ENCODE measurements at regions not wholly inside any gene's neighbourhood (a gene's known extent, or its start where the extent isn't known, plus 50 kb on each side); places are given as distances from the start of the nearest gene placed in this dataset.

DNA sequence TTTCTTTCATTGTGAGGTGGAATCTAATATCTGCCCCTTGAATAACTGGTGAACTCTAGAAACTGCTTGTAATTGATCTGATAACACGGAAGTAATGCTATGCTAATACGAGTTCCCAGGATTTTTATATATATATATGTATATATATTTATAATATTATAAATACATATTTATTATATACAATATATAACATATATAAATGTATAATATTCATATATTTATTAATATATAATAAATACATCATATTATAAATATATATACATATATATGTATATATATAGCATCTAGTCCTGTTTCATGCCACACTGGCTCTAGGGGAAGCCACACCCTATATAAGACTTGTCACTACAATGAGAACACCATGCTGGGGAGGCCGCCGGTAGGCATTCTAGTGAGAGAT lies 156.7 kb upstream of the CDH19 start:
- TF ChIP-seq EGR1 (IDR thresholded peaks at IDR 0.05; ENCODE audit: low read depth in 2 of 2) = no peak
- H3K27me3 ChIP-seq (ENCODE audit: control insufficient read depth in 4 of 4, insufficient read depth in 4 of 4, low read length in 3 of 4) = no peaks in the 10 kb centered on the region
- no peak overlapping the region for H3K27ac ChIP-seq (ENCODE audit: low read depth in 1 of 2, low read length in 2 of 2)
- H3K4me1 ChIP-seq (ENCODE audit: control insufficient read depth in 4 of 4, insufficient read depth in 4 of 4, low read length in 3 of 4) = no peaks in the 10 kb centered on the region
- WGBS = 90% methylated on average over 4 of the region's 4 CpGs
- no peak overlapping the region for H3K4me3 ChIP-seq (ENCODE audit: low read depth in 1 of 3, low read length in 3 of 3)
- H3K9me3 ChIP-seq (ENCODE audit: control insufficient read depth in 4 of 4, low read length in 3 of 4) = no peaks in the 10 kb centered on the region
- no peak for DNase-seq (ENCODE audit: low spot score)
- H3K36me3 ChIP-seq (ENCODE audit: control insufficient read depth in 4 of 4, insufficient read depth in 3 of 4, low read depth in 1 of 4, low read length in 3 of 4) = no peaks in the 10 kb centered on the region
- no peak overlapping the region for H3K9ac ChIP-seq (ENCODE audit: low read depth in 1 of 2, low read length in 2 of 2)

DNA sequence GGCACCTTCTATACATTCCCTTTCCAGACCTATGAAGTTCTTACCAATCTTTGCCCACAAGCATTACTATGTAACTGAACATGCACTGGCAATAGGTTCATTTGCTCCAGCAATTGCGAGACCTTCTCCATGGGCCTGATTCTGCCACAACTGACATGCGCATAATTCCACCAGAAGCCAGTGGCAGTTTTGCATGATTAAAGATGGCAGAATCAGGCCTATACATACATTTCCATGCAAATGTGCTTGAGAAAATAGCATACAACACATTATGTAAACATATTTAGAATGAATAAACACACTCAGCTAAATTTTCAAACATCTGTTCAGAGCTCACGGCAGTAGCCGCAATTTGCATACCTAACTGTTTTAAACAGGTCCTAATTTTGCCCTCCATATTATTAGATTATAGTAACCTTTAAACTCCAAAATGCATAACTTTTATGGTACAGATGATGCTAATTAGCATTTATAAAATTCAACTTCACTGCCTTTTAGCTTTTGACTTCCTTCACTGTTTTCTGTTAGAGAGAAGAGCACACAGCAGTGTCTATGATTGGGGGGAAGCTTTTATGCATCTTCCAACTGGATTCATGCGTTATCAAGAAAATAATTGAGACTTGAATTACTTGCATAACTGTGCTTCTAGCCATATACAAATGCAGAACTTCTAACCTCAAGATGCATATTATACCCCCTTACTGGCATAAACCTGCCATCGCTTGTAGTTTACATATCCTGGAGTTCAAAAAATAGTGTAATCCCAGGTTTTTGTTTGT lies 155.3 kb upstream of the CDH19 start:
- no peaks in the 10 kb centered on the region for H3K27me3 ChIP-seq (ENCODE audit: control insufficient read depth in 4 of 4, insufficient read depth in 4 of 4, low read length in 3 of 4)
- 95% methylated on average over 6 of the region's 6 CpGs for WGBS

GRCh38 chr18:66757946-66758345 lies 154.1 kb upstream of the CDH19 start:
- Histone ChIP-seq H3K4me1 (ENCODE audit: control insufficient read depth in 4 of 4, insufficient read depth in 4 of 4, low read length in 3 of 4) (no peaks in the 10 kb centered on the region), H3K9ac (ENCODE audit: low read depth in 1 of 2, low read length in 2 of 2) (no peak overlapping the region), H3K27me3 (ENCODE audit: control insufficient read depth in 4 of 4, insufficient read depth in 4 of 4, low read length in 3 of 4) (no peaks in the 10 kb centered on the region), H3K4me3 (ENCODE audit: low read depth in 1 of 3, low read length in 3 of 3) (no peak overlapping the region), H3K36me3 (ENCODE audit: control insufficient read depth in 4 of 4, insufficient read depth in 3 of 4, low read depth in 1 of 4, low read length in 3 of 4) (no peaks in the 10 kb centered on the region), H3K9me3 (ENCODE audit: control insufficient read depth in 4 of 4, low read length in 3 of 4) (no peaks in the 10 kb centered on the region), H3K27ac (ENCODE audit: low read depth in 1 of 2, low read length in 2 of 2) (no peak overlapping the region)
- no peak for DNase-seq (ENCODE audit: low spot score)
- whole genome bisulfite sequencing = 74% methylated on average over 4 of the region's 4 CpGs
- TF ChIP-seq TAF1 (conservative IDR thresholded peaks at IDR 0.05) (no peak), MAX (IDR thresholded peaks at IDR 0.05) (no peak), SP1 (IDR thresholded peaks at IDR 0.05) (no peak), HNF4G (IDR thresholded peaks at IDR 0.05) (no peak), NR2F2 (IDR thresholded peaks at IDR 0.05) (no peak), RAD21 (IDR thresholded peaks at IDR 0.05) (no peak), HNF4A (conservative IDR thresholded peaks at IDR 0.05) (no peak), EGR1 (IDR thresholded peaks at IDR 0.05; ENCODE audit: low read depth in 2 of 2) (no peak), CTCF (IDR thresholded peaks at IDR 0.05; ENCODE audit: low read depth, low read length, missing input control) (no peak), JUND (IDR thresholded peaks at IDR 0.05) (no peak), YY1 (IDR thresholded peaks at IDR 0.05) (no peak), RXRA (IDR thresholded peaks at IDR 0.05) (no peak)
- TF ChIP-seq, protein P1, sequence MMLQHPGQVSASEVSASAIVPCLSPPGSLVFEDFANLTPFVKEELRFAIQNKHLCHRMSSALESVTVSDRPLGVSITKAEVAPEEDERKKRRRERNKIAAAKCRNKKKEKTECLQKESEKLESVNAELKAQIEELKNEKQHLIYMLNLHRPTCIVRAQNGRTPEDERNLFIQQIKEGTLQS (IDR thresholded peaks at IDR 0.05) = no peak

More for the DNA sequence above, 155.3 kb upstream of the CDH19 start:
- DNase-seq (ENCODE audit: low spot score) = no peak
- TF ChIP-seq FOXA1 (IDR thresholded peaks at IDR 0.05) (no peak), YY1 (IDR thresholded peaks at IDR 0.05) (no peak), ZBTB33 (IDR thresholded peaks at IDR 0.05) (no peak), GABPA (IDR thresholded peaks at IDR 0.05 in 1 of 2, conservative IDR thresholded peaks at IDR 0.05 in 1 of 2) (no peak), RAD21 (IDR thresholded peaks at IDR 0.05) (no peak), TAF1 (conservative IDR thresholded peaks at IDR 0.05) (no peak), NR2F2 (IDR thresholded peaks at IDR 0.05) (no peak), SP1 (IDR thresholded peaks at IDR 0.05) (no peak), HNF4G (IDR thresholded peaks at IDR 0.05) (no peak), JUND (IDR thresholded peaks at IDR 0.05) (no peak), FOXA2 (IDR thresholded peaks at IDR 0.05) (no peak), MAX (IDR thresholded peaks at IDR 0.05) (no peak), RXRA (IDR thresholded peaks at IDR 0.05) (no peak)
- TF ChIP-seq, protein P1 (IDR thresholded peaks at IDR 0.05) = no peak
- H3K9ac ChIP-seq (ENCODE audit: low read depth in 1 of 2, low read length in 2 of 2) = no peak overlapping the region
- no peaks in the 10 kb centered on the region for H3K4me1 ChIP-seq (ENCODE audit: control insufficient read depth in 4 of 4, insufficient read depth in 4 of 4, low read length in 3 of 4)
- no peak overlapping the region for H3K27ac ChIP-seq (ENCODE audit: low read depth in 1 of 2, low read length in 2 of 2)
- H3K9me3 ChIP-seq (ENCODE audit: control insufficient read depth in 4 of 4, low read length in 3 of 4) = no peaks in the 10 kb centered on the region
- H3K4me3 ChIP-seq (ENCODE audit: low read depth in 1 of 3, low read length in 3 of 3) = no peak overlapping the region
- H3K36me3 ChIP-seq (ENCODE audit: control insufficient read depth in 4 of 4, insufficient read depth in 3 of 4, low read depth in 1 of 4, low read length in 3 of 4) = no peaks in the 10 kb centered on the region

All from liver (tissue), 8 donors.